Right atrium auricular region (tissue), 2 donors: ENCODE measurements at regions not wholly inside any gene's neighbourhood (a gene's known extent, or its start where the extent isn't known, plus 50 kb on each side); places are given as distances from the start of the nearest gene placed in this dataset.

ENCODE experiments used
- DNase-seq: peaks from one replicate; pipeline ENCODE4 v3.0.0-alpha.2; 2019; ENCODE audit warnings: low spot score
- H3K27ac ChIP-seq, 2 donors: fragments of 200-600 bp; sonication (generic); 1 replicate in 1 of 2; 2 replicates in 1 of 2; pipeline ENCODE4 v1.5.1; 2016 to 2019
- H3K27me3 ChIP-seq, 2 donors: fragments of 200-600 bp; sonication (generic); one replicate each; pipeline versions ENCODE4 v1.5.1 to v1.6.0; 2017 to 2019
- H3K36me3 ChIP-seq: fragments of 200-600 bp; sonication (generic); one replicate; pipeline ENCODE4 v1.5.1; 2016
- H3K4me1 ChIP-seq, 2 donors: fragments of 200-600 bp; sonication (generic); one replicate each; pipeline versions ENCODE4 v1.5.1 to v1.6.0; 2017 to 2019
- H3K4me3 ChIP-seq, 2 donors: fragments of 200-600 bp; sonication (generic); 1 replicate in 1 of 2; 2 replicates in 1 of 2; pipeline ENCODE4 v1.5.1; 2017 to 2019; ENCODE audit warnings: mild to moderate bottlenecking in 1 of 2, moderate library complexity in 1 of 2
- H3K9me3 ChIP-seq, 2 donors: fragments of 200-600 bp; sonication (generic); one replicate each; pipeline ENCODE4 v1.5.1; 2019
- CTCF ChIP-seq, 2 donors: fragments of 200-600 bp; sonication (generic); IDR thresholded peaks; one replicate each; pipeline ENCODE4 v1.5.1; 2019; ENCODE audit warnings: antibody characterized with exemption in 2 of 2

- no peak for TF ChIP-seq CTCF (IDR thresholded peaks at IDR 0.05)
- no peak overlapping the region for H3K4me3 ChIP-seq
- H3K9me3 ChIP-seq = peaks cover 0 to 16% of the 10 kb centered on the region in 2 donors
- DNase-seq = peak; percentile 16
- no peak overlapping the region for H3K27ac ChIP-seq
- no peaks in the 10 kb centered on the region for H3K4me1 ChIP-seq
- H3K27me3 ChIP-seq = no peaks in the 10 kb centered on the region
- H3K36me3 ChIP-seq = no peaks in the 10 kb centered on the region
Measured at GRCh38 chr2:239679755-239680154, 278.9 kb upstream of the HDAC4 start.

DNA sequence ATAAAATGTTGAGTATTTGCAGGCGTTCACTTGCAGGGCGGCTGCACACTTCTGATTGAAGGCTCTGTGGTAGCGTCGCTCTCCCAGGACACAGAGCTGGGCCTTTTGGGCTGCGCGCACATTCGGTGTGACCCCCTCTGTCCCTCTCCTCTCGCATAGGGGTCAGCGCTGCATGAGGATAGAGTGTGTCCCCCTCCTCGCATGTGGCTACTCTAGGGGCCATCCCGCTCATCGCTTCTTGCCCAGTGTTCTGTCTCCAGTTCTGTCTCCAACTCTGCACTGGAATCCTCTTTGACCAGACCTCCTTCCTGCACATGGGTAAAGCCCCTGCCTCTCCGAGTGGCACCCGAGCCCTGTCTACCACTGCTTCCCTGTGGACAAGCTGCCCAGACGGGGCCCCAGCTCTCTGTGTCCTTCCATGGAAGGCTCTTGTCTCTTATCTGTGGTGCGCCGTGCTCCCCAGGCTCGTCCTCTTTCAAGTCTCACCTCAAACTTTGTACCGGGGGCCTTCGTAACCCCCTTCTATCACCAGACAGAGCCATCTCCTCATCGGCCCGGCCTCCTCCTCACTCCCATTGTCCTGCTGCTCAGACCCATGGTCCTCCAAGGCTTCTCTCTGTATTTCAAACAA is 278.0 kb upstream of the HDAC4 start:
- Histone ChIP-seq H3K36me3 (no peaks in the 10 kb centered on the region), H3K4me1 (no peaks in the 10 kb centered on the region), H3K27me3 (no peaks in the 10 kb centered on the region), H3K4me3 (no peak overlapping the region), H3K27ac (no peak overlapping the region), H3K9me3 (peaks cover 0 to 16% of the 10 kb centered on the region in 2 donors)
- DNase-seq = peak; percentile 44
- TF ChIP-seq CTCF (IDR thresholded peaks at IDR 0.05) = no peak

DNA sequence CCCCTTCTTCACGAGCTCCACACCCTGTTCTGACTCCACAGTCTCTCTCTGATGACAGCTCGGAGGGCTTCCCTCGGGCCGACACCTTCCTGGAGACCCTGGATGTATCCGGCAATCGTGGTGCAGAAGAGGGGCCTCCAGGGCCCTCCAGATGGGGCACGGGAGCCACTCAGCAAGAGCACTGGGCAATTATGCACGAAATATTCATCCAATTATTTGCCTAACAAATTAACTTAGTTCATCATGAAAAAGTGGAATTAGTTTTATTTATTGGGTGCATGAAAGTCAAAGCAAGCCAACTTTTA is 277.3 kb upstream of the HDAC4 start:
- no peak overlapping the region for H3K27ac ChIP-seq
- DNase-seq = no peak
- H3K4me3 ChIP-seq = no peak overlapping the region
- H3K9me3 ChIP-seq = peaks cover 0 to 12% of the 10 kb centered on the region in 2 donors
- H3K36me3 ChIP-seq = no peaks in the 10 kb centered on the region
- no peak for TF ChIP-seq CTCF (IDR thresholded peaks at IDR 0.05)
- H3K27me3 ChIP-seq = no peaks in the 10 kb centered on the region
- H3K4me1 ChIP-seq = no peaks in the 10 kb centered on the region

DNA sequence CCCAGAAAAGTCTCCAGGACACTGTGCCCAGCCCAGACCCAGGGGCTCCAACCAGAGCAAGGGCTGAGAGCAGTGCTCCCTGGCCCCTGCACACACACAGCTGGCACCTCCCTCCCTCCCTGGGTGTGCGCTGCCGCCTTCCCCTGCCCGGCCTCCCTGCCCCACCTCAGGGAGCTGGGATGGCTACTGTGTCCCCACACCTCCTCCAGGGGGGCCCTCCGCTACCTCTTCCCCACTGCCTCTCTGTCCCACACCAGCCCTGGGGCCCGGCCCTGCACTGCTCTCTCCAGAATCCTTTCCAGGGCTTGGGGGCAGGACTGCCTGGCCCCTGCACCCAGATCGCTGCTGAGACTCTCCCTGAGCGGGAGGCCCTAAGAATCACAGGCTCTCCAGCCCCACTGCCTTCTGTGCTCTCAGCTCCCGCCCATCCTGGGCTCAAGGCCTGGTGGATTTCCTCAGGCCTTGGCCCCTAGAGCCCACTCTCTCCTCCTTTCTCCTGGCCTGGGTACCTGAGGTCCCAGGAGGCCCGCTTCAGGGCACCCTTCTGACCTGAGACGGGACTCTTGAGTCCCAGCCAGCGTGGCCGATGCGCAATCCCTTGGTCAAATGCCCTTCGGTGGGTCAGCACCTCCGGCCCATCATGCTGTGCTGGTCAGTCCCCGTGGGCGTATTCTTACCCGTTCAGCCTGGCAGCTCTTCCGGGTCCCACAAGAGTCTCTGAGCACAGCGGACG is 276.8 kb upstream of the HDAC4 start:
- Histone ChIP-seq H3K36me3 (no peaks in the 10 kb centered on the region), H3K27ac (no peak overlapping the region), H3K9me3 (peaks cover 0 to 7% of the 10 kb centered on the region in 2 donors), H3K4me1 (no peaks in the 10 kb centered on the region), H3K27me3 (no peaks in the 10 kb centered on the region), H3K4me3 (no peak overlapping the region)
- TF ChIP-seq CTCF (IDR thresholded peaks at IDR 0.05) = no peak
- peak; percentile 52 for DNase-seq

DNA sequence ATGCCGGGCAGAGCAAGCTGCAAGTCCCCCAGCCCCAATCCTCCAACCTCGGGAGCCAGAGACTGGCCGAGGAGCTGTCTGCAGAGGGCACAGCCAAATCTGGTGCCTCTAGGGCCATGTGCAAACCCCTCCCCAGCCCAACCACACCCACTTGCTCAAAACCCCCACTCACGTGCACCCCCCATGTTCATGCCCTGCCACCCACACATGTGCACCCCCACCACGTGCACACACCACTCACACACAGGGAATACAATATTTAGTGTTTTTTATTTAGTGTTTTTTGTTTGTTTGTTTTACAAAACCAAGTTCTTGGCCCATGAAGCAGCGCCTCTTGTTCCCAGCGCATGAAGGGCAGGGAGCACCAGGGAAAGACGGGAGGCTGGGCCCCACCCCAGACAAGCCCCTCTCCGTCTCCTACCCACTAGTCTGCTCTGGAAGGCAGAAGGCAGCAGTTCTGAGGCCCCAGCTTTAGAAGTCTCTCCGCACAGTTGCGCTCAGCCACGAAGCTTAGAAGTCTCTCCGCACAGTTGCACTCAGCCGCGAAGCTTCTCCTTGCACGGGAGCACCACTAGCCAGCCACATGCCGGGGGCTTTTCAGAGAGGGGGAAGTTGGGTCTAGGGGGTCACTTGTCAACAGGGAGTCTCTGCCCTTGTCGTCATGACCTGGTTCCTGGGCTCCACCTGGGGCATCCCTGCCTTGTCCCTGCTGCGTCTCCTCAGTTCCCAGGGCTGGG is 276.1 kb upstream of the HDAC4 start:
- TF ChIP-seq CTCF (IDR thresholded peaks at IDR 0.05) = no peak
- H3K27ac ChIP-seq = no peak overlapping the region
- H3K36me3 ChIP-seq = no peaks in the 10 kb centered on the region
- H3K9me3 ChIP-seq = no peaks in the 10 kb centered on the region
- H3K4me3 ChIP-seq = no peak overlapping the region
- peak; percentile 47 for DNase-seq
- no peaks in the 10 kb centered on the region for H3K27me3 ChIP-seq
- H3K4me1 ChIP-seq = no peaks in the 10 kb centered on the region
